PFSK-1 (cell line): ENCODE measurements at regions not wholly inside any gene's neighbourhood (a gene's known extent, or its start where the extent isn't known, plus 50 kb on each side); places are given as distances from the start of the nearest gene placed in this dataset.

ENCODE experiments used
- FOXP2 ChIP-seq: optimal IDR thresholded peaks from 2 replicates; pipeline ENCODE3; 2011; ENCODE audit warnings: borderline replicate concordance, control low read depth, inconsistent platforms; ENCODE audit not compliant: insufficient read depth; ENCODE audit errors: extremely low read length, extremely low read depth
- POLR2AphosphoS5 ChIP-seq: IDR thresholded peaks from 2 replicates; pipeline ENCODE4 v1.6.1; 2012; ENCODE audit warnings: low read depth, mild to moderate bottlenecking, control low read depth, low read length, moderate library complexity
- SIN3A ChIP-seq: IDR thresholded peaks from 2 replicates; pipeline ENCODE4 v1.6.1; 2012; ENCODE audit warnings: mild to moderate bottlenecking, low read length, moderate library complexity, borderline replicate concordance; ENCODE audit not compliant: insufficient read depth
- TAF1 ChIP-seq: IDR thresholded peaks from 2 replicates; pipeline ENCODE4 v1.6.1; 2012; ENCODE audit warnings: low read length, control low read depth, borderline replicate concordance; ENCODE audit not compliant: insufficient read depth
- TF ChIP-seq, protein P1 (sequence below), 2 experiments: IDR thresholded peaks; 2 replicates each; pipeline versions ENCODE4 v1.6.1 to v1.8.0; 2011 to 2012; ENCODE audit warnings: low read depth in 2 of 2, low read length in 2 of 2, control low read depth in 1 of 2, inconsistent platforms in 1 of 2, mild to moderate bottlenecking in 1 of 2, moderate library complexity in 1 of 2; ENCODE audit not compliant: insufficient read depth in 1 of 2

- TF ChIP-seq TAF1 (no peak), POLR2AphosphoS5 (no peak), SIN3A (no peak), FOXP2 (no peak)
- TF ChIP-seq, protein P1, sequence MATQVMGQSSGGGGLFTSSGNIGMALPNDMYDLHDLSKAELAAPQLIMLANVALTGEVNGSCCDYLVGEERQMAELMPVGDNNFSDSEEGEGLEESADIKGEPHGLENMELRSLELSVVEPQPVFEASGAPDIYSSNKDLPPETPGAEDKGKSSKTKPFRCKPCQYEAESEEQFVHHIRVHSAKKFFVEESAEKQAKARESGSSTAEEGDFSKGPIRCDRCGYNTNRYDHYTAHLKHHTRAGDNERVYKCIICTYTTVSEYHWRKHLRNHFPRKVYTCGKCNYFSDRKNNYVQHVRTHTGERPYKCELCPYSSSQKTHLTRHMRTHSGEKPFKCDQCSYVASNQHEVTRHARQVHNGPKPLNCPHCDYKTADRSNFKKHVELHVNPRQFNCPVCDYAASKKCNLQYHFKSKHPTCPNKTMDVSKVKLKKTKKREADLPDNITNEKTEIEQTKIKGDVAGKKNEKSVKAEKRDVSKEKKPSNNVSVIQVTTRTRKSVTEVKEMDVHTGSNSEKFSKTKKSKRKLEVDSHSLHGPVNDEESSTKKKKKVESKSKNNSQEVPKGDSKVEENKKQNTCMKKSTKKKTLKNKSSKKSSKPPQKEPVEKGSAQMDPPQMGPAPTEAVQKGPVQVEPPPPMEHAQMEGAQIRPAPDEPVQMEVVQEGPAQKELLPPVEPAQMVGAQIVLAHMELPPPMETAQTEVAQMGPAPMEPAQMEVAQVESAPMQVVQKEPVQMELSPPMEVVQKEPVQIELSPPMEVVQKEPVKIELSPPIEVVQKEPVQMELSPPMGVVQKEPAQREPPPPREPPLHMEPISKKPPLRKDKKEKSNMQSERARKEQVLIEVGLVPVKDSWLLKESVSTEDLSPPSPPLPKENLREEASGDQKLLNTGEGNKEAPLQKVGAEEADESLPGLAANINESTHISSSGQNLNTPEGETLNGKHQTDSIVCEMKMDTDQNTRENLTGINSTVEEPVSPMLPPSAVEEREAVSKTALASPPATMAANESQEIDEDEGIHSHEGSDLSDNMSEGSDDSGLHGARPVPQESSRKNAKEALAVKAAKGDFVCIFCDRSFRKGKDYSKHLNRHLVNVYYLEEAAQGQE (IDR thresholded peaks at IDR 0.05; ENCODE audit: insufficient read depth in 1 of 2, low read depth in 2 of 2, low read length in 2 of 2), result no peak
Measured at GRCh38 chr7:35854311-35854710, 53.5 kb downstream of the SEPTIN7 start.

DNA sequence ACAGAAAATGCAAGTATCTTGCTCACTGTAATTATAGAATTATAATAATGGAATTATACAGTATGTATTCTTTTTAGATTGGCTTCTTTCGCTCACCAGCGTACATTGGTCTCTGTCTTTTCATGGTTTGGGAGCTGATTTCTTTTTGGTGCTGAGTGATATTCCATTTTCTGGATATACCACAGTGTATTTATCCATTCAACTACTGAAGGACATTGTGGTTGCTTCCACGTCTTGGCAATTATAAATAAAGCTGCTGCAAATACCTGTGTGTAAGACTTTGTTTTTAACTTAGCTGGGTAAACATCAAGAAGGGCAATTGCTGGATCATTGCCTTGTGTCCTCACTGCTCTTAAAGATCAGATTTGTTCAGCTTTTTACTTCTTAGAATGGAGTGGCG lies 55.3 kb downstream of the SEPTIN7 start:
- TF ChIP-seq FOXP2 (no peak), SIN3A (no peak), POLR2AphosphoS5 (no peak), TAF1 (no peak)
- TF ChIP-seq, protein P1 (IDR thresholded peaks at IDR 0.05; ENCODE audit: insufficient read depth in 1 of 2, low read depth in 2 of 2, low read length in 2 of 2), result no peak

DNA sequence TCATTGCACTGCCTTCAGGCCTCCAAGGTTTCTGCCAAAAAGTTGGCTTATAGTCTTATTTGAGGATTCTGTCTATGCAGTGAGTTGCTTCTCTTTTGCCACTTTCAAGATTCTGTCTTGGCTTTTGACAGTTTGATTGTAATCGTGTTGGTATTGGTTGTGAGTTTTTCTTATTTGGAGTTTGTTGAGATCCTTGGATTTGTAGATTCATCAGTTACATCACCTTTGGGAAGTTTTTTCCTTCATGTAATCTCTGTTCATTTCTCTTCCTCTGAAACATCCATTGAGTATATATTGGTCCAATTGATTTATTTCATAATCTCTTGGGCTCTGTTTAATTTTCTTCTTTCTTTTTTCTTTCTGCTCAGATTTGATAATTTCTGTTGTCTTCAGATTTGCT lies 59.8 kb downstream of the SEPTIN7 start:
- TF ChIP-seq TAF1 (no peak), FOXP2 (no peak)

DNA sequence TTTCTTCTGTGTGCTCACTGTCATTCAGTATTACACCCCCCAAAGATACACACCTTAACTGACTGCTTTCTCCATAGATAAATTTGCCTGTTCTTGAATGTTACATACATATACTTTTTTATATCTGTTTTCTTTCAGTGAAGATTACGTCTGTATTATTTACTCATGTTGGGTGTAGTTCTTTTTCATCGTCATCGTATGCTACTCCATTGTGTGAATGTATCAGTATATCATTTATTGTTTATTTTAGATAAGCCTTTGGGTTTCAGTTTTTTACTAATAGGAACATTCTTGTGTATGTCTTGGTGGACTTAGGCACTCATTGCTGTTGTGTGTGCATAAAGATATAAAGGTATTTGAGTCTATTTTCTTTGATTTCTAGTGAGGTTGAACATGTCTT lies 64.4 kb downstream of the SEPTIN7 start:
- TF ChIP-seq, protein P1 (IDR thresholded peaks at IDR 0.05; ENCODE audit: insufficient read depth in 1 of 2, low read depth in 2 of 2, low read length in 2 of 2), result no peak
- TF ChIP-seq POLR2AphosphoS5 (no peak), SIN3A (no peak), TAF1 (no peak)

- TF ChIP-seq, protein P1 (IDR thresholded peaks at IDR 0.05; ENCODE audit: insufficient read depth in 1 of 2, low read depth in 2 of 2, low read length in 2 of 2), result no peak
- TF ChIP-seq SIN3A (no peak), TAF1 (no peak), FOXP2 (no peak), POLR2AphosphoS5 (no peak)
Measured at GRCh38 chr7:35866186-35866585, 65.3 kb downstream of the SEPTIN7 start.
